Thymus (tissue), 11 donors: ENCODE measurements at regions not wholly inside any gene's neighbourhood (a gene's known extent, or its start where the extent isn't known, plus 50 kb on each side); places are given as distances from the start of the nearest gene placed in this dataset.

Source experiments
- DNase-seq, 9 donors: peaks; one replicate each; pipeline ENCODE4 v3.0.0-alpha.2; 2013; ENCODE audit warnings: low spot score in 9 of 9, low read depth in 6 of 9, missing footprints in 1 of 9
- H3K27ac ChIP-seq, 2 donors: one replicate each; pipeline ENCODE4 v1.5.1; 2013; ENCODE audit warnings: control low read depth in 1 of 2, low read depth in 1 of 2, low read length in 1 of 2, mild to moderate bottlenecking in 1 of 2, moderate library complexity in 1 of 2
- H3K27me3 ChIP-seq, 2 donors: one replicate each; pipeline ENCODE4 v1.5.1; 2013; ENCODE audit warnings: low read length in 1 of 2; ENCODE audit not compliant: control insufficient read depth in 2 of 2, insufficient read depth in 1 of 2
- H3K36me3 ChIP-seq, 2 donors: one replicate each; pipeline ENCODE4 v1.5.1; 2013; ENCODE audit warnings: low read length in 1 of 2, mild to moderate bottlenecking in 1 of 2, moderate library complexity in 1 of 2; ENCODE audit not compliant: control insufficient read depth in 2 of 2, insufficient read depth in 2 of 2
- H3K4me1 ChIP-seq, 2 donors: one replicate each; pipeline ENCODE4 v1.5.1; 2013; ENCODE audit warnings: low read length in 2 of 2; ENCODE audit not compliant: control insufficient read depth in 2 of 2, insufficient read depth in 2 of 2
- H3K4me3 ChIP-seq, 2 donors: one replicate each; pipeline ENCODE4 v1.5.1; 2013; ENCODE audit warnings: low read length in 2 of 2, control low read depth in 1 of 2, mild to moderate bottlenecking in 1 of 2
- H3K9me3 ChIP-seq, 2 donors: one replicate each; pipeline ENCODE4 v1.5.1; 2013; ENCODE audit warnings: low read length in 1 of 2, mild to moderate bottlenecking in 1 of 2; ENCODE audit not compliant: control insufficient read depth in 2 of 2, insufficient read depth in 1 of 2
- WGBS: extraction: QIAGEN DNeasy Blood & Tissue Kit; methylation state at CpG from one replicate; pipeline ENCODE4 v1.1.7; 2013; 5-methylcytosine and 5-hydroxymethylcytosine counted together
- donor health status: healthy.

DNA sequence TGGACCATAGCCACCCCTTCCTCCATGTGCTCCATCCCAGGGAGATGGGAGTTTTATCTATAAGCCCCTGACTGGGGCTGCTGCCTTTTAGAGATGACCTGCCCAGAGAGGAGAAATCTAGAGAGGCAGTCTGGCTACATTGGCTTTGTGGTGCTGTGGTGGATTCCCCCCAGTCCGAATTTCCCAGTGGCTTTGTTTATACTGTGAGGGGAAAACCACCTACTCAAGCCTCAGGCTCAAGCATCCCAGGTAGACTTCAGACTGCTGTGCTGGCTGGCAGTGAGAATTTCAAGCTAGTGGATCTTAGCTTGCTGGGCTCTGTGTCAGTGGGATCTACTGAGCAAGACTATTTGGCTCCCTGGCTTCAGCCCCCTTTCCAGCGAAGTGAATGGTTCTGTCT lies 1195.7 kb upstream of the PCDH20 start:
- WGBS = 93% methylated on average over 2 of the region's 2 CpGs
- Histone ChIP-seq H3K4me3 (no peak overlapping the region), H3K27ac (no peak overlapping the region), H3K27me3 (no peaks in the 10 kb centered on the region), H3K9me3 (peaks cover 0 to 12% of the 10 kb centered on the region in 2 donors), H3K4me1 (no peaks in the 10 kb centered on the region), H3K36me3 (no peaks in the 10 kb centered on the region)
- no peak for DNase-seq

DNA sequence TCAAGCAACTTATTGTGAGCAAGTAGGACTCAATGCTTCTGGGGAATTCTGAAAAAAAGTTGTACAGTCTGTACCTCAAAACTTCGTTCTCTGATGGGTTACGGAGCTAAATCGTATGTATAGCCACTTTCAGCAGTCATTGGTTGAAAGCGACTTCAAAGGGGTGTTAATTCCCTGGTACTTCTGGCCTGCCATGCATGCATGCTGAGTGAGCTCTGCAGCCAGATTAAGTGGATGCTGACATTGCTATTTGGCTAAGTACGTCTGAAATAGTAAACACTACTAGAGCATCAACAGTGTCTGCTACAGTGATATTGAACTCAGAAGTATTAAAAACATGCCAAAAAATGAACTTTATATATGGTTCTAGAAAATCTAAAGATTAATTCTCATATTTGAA lies 1183.1 kb upstream of the PCDH20 start:
- Histone ChIP-seq H3K4me3 (no peak overlapping the region), H3K9me3 (no peaks in the 10 kb centered on the region), H3K4me1 (no peaks in the 10 kb centered on the region), H3K27me3 (no peaks in the 10 kb centered on the region), H3K27ac (no peak overlapping the region), H3K36me3 (no peaks in the 10 kb centered on the region)
- no peak for DNase-seq
- WGBS = 78% methylated on average over 5 of the region's 5 CpGs

DNA sequence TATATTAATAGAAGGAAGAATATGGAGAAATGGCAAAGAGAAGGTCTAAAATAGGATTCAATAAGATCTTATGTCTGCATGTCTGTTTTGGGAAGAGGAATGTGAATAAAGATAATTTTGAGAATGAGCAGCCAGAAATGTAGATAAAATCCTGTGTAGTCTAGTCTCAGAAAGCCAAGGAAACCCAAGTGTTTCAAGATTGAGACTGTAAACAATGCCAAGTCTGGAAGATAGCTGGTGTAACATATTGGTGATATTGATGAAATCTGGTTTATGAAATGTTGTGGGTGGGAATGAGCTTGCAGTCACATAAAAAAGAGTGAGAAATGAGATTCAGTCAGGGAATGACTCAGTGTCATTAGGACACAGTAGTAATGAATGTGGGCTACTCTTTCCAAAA lies 1180.3 kb upstream of the PCDH20 start:
- Histone ChIP-seq H3K36me3 (no peaks in the 10 kb centered on the region), H3K4me3 (no peak overlapping the region), H3K27ac (no peak overlapping the region)

DNA sequence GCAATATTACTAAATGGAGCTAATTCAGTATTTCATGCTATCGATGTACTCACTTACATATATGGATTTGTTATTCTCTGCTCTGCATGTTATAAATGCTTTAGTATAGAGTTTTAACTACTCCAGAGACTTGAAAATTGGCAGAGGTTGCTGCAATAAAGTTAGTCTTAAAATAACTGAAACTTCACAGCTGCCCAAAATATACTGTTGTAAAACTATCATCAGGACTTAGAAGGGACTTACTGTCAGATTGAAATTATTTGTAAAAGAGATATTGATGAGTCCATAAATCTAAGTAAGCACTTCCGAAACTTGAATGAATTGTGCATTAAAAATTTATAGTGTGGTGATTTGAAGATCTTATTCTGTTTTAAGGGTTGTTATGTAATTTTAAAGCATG lies 1178.2 kb upstream of the PCDH20 start:
- H3K4me1 ChIP-seq = no peaks in the 10 kb centered on the region
- DNase-seq = no peak
- no peaks in the 10 kb centered on the region for H3K9me3 ChIP-seq
- WGBS = 94% methylated on average over 2 of the region's 2 CpGs
- no peaks in the 10 kb centered on the region for H3K27me3 ChIP-seq
- no peaks in the 10 kb centered on the region for H3K36me3 ChIP-seq
- H3K4me3 ChIP-seq = no peak overlapping the region
- H3K27ac ChIP-seq = no peak overlapping the region

More for the DNA sequence above, 1180.3 kb upstream of the PCDH20 start:
- Histone ChIP-seq H3K4me1 (no peaks in the 10 kb centered on the region), H3K9me3 (no peaks in the 10 kb centered on the region), H3K27me3 (no peaks in the 10 kb centered on the region)
- DNase-seq = no peak

DNA sequence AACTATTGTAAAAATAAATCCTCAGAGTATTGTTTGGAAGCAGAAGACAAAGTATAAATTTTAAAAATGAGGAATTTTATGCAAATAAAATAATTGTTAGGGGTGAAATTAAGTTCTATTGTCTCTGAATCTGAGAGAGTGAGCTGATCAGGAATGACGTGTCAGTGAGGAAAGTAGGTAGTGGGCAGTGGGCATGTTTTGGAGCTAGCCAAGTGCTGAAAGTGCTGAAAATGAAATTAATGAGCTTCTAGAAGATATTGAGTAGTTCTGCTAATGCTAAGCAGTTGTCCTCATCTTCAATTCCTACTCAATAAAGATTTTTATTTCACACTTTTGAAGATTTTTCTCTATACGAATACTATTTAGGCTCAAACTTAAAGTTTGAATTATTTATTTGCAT lies 1167.8 kb upstream of the PCDH20 start:
- H3K36me3 ChIP-seq = no peaks in the 10 kb centered on the region
- no peaks in the 10 kb centered on the region for H3K9me3 ChIP-seq
- no peaks in the 10 kb centered on the region for H3K27me3 ChIP-seq
- DNase-seq = no peak
- H3K4me3 ChIP-seq = no peak overlapping the region
- 85% methylated on average over 2 of the region's 2 CpGs for WGBS
- no peak overlapping the region for H3K27ac ChIP-seq
- H3K4me1 ChIP-seq = no peaks in the 10 kb centered on the region

DNA sequence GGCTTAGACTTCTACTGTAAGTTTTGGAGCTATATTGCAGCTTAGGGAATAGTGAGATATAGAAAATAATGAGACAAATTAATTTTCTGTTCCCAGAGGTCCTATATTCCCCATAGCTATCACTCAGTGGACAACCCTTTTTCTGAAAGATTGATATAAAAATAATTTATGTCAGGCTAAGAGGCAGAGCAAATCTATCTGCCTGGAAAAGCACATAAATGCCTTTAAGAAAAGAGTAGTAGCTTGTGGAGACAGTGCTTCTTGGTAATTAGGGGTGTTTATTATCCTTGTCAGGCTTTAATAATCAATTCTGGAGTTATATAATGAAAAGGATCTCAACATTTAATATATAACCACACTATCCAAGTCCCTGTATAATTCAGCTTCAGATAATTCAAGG lies 1162.8 kb upstream of the PCDH20 start:
- H3K27ac ChIP-seq = no peak overlapping the region
- no peaks in the 10 kb centered on the region for H3K4me1 ChIP-seq
- H3K36me3 ChIP-seq = no peaks in the 10 kb centered on the region
- no peaks in the 10 kb centered on the region for H3K27me3 ChIP-seq
- DNase-seq = no peak
- H3K9me3 ChIP-seq = no peaks in the 10 kb centered on the region
- H3K4me3 ChIP-seq = no peak overlapping the region

DNA sequence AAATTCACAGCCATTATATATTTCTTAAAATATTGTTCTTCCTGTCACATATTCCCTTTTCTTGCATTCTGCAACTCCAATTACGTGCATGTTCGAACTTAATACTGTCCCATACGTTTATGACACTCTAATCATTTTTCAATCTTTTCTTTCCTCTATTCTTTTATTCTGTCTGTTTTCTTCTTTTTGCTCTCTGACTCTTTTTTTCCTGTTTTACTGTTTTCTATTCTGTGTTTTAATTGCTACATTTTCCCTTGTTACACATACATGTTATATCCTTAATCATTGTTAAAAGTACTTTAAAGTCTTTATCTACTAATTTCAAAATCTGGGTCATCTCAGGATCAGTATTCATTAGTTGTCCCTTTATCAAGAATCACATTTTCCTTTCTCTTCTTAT lies 1149.1 kb upstream of the PCDH20 start:
- 95% methylated on average over 3 of the region's 3 CpGs for WGBS
- DNase-seq = no peak
- Histone ChIP-seq H3K27ac (no peak overlapping the region), H3K4me1 (no peaks in the 10 kb centered on the region), H3K9me3 (no peaks in the 10 kb centered on the region), H3K36me3 (no peaks in the 10 kb centered on the region), H3K4me3 (no peak overlapping the region), H3K27me3 (no peaks in the 10 kb centered on the region)

DNA sequence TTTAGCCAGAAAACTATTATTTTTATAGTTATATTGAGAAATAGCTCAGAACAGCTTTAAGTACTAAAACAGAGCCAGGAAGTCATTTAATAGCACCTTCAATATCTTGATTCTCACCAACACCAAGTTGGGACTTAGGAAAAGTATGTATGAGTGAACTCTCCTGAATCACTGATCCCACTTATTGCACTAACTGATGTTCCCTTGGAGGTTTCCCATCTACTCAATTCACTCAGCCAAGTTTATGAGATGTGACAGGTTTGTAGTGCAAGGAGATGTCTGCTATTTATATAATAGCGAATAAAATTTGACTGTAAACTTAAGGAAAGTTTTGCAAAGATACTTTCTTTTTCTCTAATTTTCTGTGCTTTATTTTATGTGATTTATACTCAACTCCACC lies 1147.6 kb upstream of the PCDH20 start:
- no peaks in the 10 kb centered on the region for H3K9me3 ChIP-seq
- no peaks in the 10 kb centered on the region for H3K27me3 ChIP-seq
- no peak overlapping the region for H3K27ac ChIP-seq
- no peaks in the 10 kb centered on the region for H3K4me1 ChIP-seq
- no peak overlapping the region for H3K4me3 ChIP-seq
- DNase-seq = no peak
- H3K36me3 ChIP-seq = no peaks in the 10 kb centered on the region
- 94% methylated on average over 1 of the region's 1 CpG for WGBS

DNA sequence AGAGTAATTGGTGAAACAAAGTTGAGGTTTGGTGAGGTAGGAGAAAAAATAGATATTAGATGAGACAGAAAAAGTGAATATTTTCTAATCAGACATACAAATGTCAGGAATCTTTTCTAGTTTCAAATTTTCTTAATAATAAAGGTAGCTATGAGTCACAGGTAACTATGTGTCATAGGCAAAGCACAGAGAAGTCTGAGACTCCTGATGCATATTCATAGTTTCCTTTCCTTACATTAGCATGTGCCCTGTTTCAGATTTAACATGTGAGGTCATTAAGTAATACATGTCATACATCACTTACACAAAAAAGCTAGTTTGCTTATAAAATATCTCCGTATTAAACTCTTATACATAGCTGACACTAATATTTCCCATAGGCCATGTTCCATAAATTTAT lies 1141.3 kb upstream of the PCDH20 start:
- no peaks in the 10 kb centered on the region for H3K27me3 ChIP-seq

DNA sequence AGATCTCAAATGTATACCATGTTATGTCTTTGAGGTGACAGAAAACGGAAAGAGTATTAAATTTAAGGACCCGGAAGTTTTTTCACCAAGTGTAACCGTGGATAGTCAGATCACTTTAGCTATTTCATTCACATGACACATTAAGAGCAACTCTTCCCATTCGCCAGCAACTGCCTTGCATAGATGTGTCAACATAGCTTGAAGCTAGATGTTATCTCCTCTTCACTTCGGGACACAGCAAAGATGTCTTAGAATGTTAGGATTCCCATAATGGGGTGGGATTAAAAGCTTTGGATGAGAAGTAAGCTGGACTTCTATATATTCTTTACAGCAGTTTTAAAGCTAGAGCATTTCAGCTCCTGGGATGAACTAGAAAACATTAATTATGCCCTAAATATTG lies 1135.9 kb upstream of the PCDH20 start:
- Histone ChIP-seq H3K36me3 (no peaks in the 10 kb centered on the region), H3K4me3 (no peak overlapping the region), H3K27ac (no peak overlapping the region), H3K9me3 (no peaks in the 10 kb centered on the region), H3K27me3 (no peaks in the 10 kb centered on the region), H3K4me1 (no peaks in the 10 kb centered on the region)
- WGBS = 86% methylated on average over 5 of the region's 5 CpGs
- no peak for DNase-seq

More for the DNA sequence above, 1141.3 kb upstream of the PCDH20 start:
- H3K4me1 ChIP-seq = no peaks in the 10 kb centered on the region
- no peaks in the 10 kb centered on the region for H3K9me3 ChIP-seq
- WGBS = 100% methylated on average over 1 of the region's 1 CpG
- no peaks in the 10 kb centered on the region for H3K36me3 ChIP-seq
- no peak overlapping the region for H3K27ac ChIP-seq
- no peak for DNase-seq
- no peak overlapping the region for H3K4me3 ChIP-seq
